ENCODE measurements at regions not wholly inside any gene's neighbourhood (a gene's known extent, or its start where the extent isn't known, plus 50 kb on each side); places are given as distances from the start of the nearest gene placed in this dataset.

DNA sequence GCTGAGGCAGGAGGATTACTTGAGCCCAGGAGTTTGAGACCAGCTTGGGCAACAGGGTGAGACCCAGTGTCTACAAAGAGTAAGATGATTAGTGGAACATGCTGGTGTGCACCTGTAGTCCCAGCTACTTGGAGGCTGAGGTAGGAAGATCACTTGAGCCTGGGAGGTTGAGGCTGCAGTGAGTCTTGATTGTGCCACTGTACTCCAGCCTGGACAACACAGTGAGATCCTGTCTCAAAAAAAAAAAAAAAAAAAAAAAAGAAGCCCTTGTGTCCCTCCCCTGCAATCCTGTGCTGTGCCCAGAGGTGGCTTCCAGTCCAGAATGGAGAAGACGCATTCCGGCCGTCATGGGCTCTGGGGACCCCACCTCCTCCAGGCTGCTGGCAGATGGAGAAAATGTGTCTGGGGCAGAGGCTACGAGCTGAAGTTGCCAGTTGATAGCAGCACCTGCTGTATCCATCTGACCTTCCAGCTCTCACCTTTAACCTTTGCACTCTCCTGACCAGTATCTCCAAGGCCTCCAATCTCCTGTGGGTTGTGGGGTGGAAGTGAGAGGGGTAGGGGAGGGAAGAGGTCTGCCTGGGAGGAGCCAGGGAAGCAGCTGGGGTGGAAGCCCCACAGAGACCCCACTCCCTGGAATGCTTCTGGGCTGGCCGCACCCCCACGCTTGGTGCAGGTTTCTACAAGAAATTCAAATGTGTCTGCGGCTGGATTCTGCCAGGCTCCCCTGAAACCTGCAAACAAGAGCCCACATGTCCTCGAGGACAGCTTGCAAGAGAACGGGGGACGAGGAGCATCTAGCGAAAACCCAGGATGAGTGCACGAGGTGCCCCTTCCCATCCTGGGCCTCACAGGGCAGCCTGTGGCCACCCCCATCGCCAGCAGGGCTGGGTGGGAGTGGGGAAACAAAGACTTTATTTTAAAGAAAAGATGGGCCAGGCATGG lies 148.3 kb upstream of the IER5L start (continued):
- TF ChIP-seq, protein P1, sequence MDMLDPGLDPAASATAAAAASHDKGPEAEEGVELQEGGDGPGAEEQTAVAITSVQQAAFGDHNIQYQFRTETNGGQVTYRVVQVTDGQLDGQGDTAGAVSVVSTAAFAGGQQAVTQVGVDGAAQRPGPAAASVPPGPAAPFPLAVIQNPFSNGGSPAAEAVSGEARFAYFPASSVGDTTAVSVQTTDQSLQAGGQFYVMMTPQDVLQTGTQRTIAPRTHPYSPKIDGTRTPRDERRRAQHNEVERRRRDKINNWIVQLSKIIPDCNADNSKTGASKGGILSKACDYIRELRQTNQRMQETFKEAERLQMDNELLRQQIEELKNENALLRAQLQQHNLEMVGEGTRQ (IDR thresholded peaks at IDR 0.05; ENCODE audit: low read depth, low read length), result no peak

DNA sequence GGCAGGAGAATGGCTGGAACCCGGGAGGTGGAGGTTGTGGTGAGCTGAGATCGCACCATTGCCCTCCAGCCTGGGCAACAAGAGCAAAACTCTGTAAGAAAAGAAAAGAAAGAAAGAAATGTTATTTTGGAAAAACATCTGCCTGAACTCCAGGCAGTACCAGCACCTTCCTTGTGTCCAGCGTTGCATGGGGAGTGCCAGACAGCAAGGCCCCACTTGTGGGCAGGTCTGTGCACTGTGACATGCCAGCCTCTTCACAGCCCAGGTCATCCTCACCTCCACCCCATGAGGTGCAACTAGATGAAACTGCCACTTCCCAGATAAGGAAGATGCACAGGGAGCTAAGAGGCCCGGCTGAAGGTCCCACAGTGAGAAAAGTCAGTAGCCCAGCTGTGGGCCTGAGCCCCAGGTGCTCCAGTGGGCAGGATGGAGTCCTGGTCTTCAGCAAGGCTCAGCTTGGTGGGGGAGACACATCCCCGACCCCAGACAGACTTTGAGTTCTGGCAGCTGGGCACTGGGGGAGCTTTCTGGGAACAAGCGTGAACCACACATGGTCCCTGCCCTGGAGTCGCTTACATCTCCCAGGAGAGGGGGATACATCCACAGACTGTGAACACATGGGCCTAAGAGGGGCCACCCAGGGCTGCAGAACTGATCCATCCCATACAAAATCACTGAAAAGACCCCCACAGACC lies 146.9 kb upstream of the IER5L start:
- no peaks in the 10 kb centered on the region for H3K79me1 ChIP-seq (ENCODE audit: low read depth in 1 of 2, low read length in 2 of 2)
- H3K27ac ChIP-seq (ENCODE audit: insufficient read depth, low read length), result no peak overlapping the region
- no peak overlapping the region for H3K14ac ChIP-seq (replicated peaks; ENCODE audit: low read depth, low read length)
- H2BK15ac ChIP-seq (ENCODE audit: low read depth, low read length), result no peak overlapping the region
- H3K18ac ChIP-seq (ENCODE audit: low read depth, low read length), result no peak overlapping the region
- H3K4me3 ChIP-seq (ENCODE audit: insufficient read depth, low read depth, low read length), result no peak overlapping the region
- H3K27me3 ChIP-seq (ENCODE audit: control insufficient read depth, insufficient read depth, low read length), result no peaks in the 10 kb centered on the region
- H4K20me1 ChIP-seq (ENCODE audit: insufficient read depth, low read length), result no peaks in the 10 kb centered on the region
- no peak overlapping the region for H4K91ac ChIP-seq (ENCODE audit: insufficient read depth, low read depth, low read length)
- no peak overlapping the region for H2BK20ac ChIP-seq (ENCODE audit: low read depth, low read length)
- no TSS peak for BruUV-seq (replicated peaks)
- H3K4me1 ChIP-seq (ENCODE audit: control insufficient read depth, insufficient read depth, low read length), result peaks cover 17% of the 10 kb centered on the region
- dilution Hi-C loops (cut with HindIII; ENCODE audit: low sequenced_read_pairs, unreplicated experiment), result no loop called here
- peak overlapping the region; percentile 4; the same call in 1 of the 2 replicates for H2BK120ac ChIP-seq (ENCODE audit: low read depth, low read length)
- peak overlapping the region; percentile 27 for H2AK5ac ChIP-seq (ENCODE audit: low read depth, low read length)
- WGBS, 2 experiments (ENCODE audit: extremely low coverage in 2 of 2, insufficient read length in 1 of 2), result 80% methylated on average over 2 of the region's 7 CpGs; no CpG with 5 or more reads in 1 of the 2 experiments
- CTCF ChIA-PET, result no interaction called here
- no peak overlapping the region for H3K56ac ChIP-seq (ENCODE audit: extremely low read depth, insufficient read depth, low read length)
- no peak overlapping the region for H3K4me2 ChIP-seq (ENCODE audit: low read depth, low read length)
- no peak overlapping the region for H4K5ac ChIP-seq (ENCODE audit: low read depth, low read length)
- no peak for ATAC-seq (ENCODE audit: low read depth)
- H3K9me1 ChIP-seq (ENCODE audit: insufficient read depth, low read length), result peaks cover 3% of the 10 kb centered on the region; the same call in 1 of the 2 replicates
- intact Hi-C loops (cut with micrococcal nuclease), result no loop called here
- no peak for DNase-seq
- H2AFZ ChIP-seq (replicated peaks; ENCODE audit: low read length, poor library complexity), result no peak overlapping the region
- no peaks in the 10 kb centered on the region for H3K36me3 ChIP-seq (ENCODE audit: control insufficient read depth, insufficient read depth, low read length)
- no peak overlapping the region for H2BK5ac ChIP-seq (ENCODE audit: low read depth, low read length, poor library complexity, severe bottlenecking)
- POLR2A ChIA-PET (ENCODE audit: unreplicated experiment), result no interaction called here
- no peak overlapping the region for H3K4ac ChIP-seq (ENCODE audit: low read depth, low read length)
- H3K9me3 ChIP-seq (ENCODE audit: control insufficient read depth, insufficient read depth, low read length), result no peaks in the 10 kb centered on the region
- H3K9ac ChIP-seq (ENCODE audit: low read depth, low read length), result no peak overlapping the region
- in situ Hi-C loops (cut with MboI; ENCODE audit: low sequenced_read_pairs), result no loop called here
- no peak overlapping the region for H2AK9ac ChIP-seq (replicated peaks; ENCODE audit: low read depth, low read length, poor library complexity)
- H4K8ac ChIP-seq (ENCODE audit: low read depth in 2 of 2, low read length in 2 of 2), result no peak overlapping the region
- no peak overlapping the region for H3K23ac ChIP-seq (ENCODE audit: low read depth, low read length)
- TF ChIP-seq CHD1 (IDR thresholded peaks at IDR 0.05; ENCODE audit: low read depth, low read length), result no peak
- TF ChIP-seq, protein P1 (IDR thresholded peaks at IDR 0.05; ENCODE audit: low read depth, low read length), result no peak
- no peak for TF ChIP-seq RFX5 (IDR thresholded peaks at IDR 0.05; ENCODE audit: low read depth, low read length)
- no peak for TF ChIP-seq BHLHE40 (IDR thresholded peaks at IDR 0.05; ENCODE audit: low read depth, low read length)
